Spleen (tissue), 7 donors: ENCODE measurements at regions not wholly inside any gene's neighbourhood (a gene's known extent, or its start where the extent isn't known, plus 50 kb on each side); places are given as distances from the start of the nearest gene placed in this dataset.

ENCODE experiments used
- POLR2A ChIP-seq, 3 donors: fragments of 450-650 bp; IDR thresholded peaks; one replicate each; pipeline ENCODE4 v1.5.1; 2017; ENCODE audit warnings: antibody characterized with exemption in 3 of 3, mild to moderate bottlenecking in 1 of 3
- POLR2AphosphoS5 ChIP-seq, 3 donors: sonication (generic); formaldehyde crosslinking; IDR thresholded peaks; one replicate each; pipeline ENCODE4 v1.5.1; 2017; ENCODE audit warnings: antibody characterized with exemption in 3 of 3
- TF ChIP-seq, protein P1 (sequence below), 11 experiments: fragments of 200-600 bp in 7 of 11; fragments of 450-650 bp in 4 of 11; sonication (generic) in 4 of 11; IDR thresholded peaks in 8 of 11; conservative IDR thresholded peaks in 3 of 11; 1 replicate in 7 of 11; 2 replicates in 4 of 11; pipeline versions ENCODE4 v1.4.0 to v1.8.0; 2016 to 2021; ENCODE audit warnings: antibody characterized with exemption in 11 of 11, inconsistent platforms in 4 of 11, mild to moderate bottlenecking in 1 of 11
- donor health status: DM: no; HTN: no; CAD: no; lungs with moderate emphysema.
- donor health status: DM: no; HTN: no; CAD: no.
- donor health status: DM: no; HTN: no; CAD: no.

DNA sequence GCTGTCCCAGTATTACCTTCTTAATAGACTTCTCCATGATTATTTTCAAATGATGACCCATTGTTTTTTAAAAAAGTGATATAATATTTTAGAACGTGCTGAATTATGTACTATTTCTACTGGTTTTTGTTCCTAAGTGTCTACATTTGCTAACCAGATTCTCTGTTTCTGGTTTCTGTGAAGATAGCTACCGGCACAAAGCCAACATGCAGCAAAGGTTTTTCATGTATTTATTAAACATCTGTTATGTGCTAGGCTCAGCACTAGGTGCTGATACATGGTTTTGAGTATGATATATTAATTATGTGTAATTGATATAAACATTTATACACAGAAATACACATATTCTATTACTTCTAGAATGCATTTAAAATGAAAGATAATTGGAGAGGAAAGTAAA is 1035.6 kb downstream of the PCDH17 start:
- TF ChIP-seq, protein P1, sequence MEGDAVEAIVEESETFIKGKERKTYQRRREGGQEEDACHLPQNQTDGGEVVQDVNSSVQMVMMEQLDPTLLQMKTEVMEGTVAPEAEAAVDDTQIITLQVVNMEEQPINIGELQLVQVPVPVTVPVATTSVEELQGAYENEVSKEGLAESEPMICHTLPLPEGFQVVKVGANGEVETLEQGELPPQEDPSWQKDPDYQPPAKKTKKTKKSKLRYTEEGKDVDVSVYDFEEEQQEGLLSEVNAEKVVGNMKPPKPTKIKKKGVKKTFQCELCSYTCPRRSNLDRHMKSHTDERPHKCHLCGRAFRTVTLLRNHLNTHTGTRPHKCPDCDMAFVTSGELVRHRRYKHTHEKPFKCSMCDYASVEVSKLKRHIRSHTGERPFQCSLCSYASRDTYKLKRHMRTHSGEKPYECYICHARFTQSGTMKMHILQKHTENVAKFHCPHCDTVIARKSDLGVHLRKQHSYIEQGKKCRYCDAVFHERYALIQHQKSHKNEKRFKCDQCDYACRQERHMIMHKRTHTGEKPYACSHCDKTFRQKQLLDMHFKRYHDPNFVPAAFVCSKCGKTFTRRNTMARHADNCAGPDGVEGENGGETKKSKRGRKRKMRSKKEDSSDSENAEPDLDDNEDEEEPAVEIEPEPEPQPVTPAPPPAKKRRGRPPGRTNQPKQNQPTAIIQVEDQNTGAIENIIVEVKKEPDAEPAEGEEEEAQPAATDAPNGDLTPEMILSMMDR (IDR thresholded peaks at IDR 0.05 in 8 of 11, conservative IDR thresholded peaks at IDR 0.05 in 3 of 11), result no peak
- TF ChIP-seq POLR2AphosphoS5 (IDR thresholded peaks at IDR 0.05) (no peak), POLR2A (IDR thresholded peaks at IDR 0.05) (no peak)
